ENCODE measurements at regions not wholly inside any gene's neighbourhood (a gene's known extent, or its start where the extent isn't known, plus 50 kb on each side); places are given as distances from the start of the nearest gene placed in this dataset.

- H2BK15ac ChIP-seq (ENCODE audit: low read depth, low read length), result no peak overlapping the region
- no peak overlapping the region for H2BK120ac ChIP-seq (ENCODE audit: low read depth, low read length)
- no peak overlapping the region for H2AFZ ChIP-seq (replicated peaks; ENCODE audit: low read length, poor library complexity)
- H3K23ac ChIP-seq (ENCODE audit: low read depth, low read length), result no peak overlapping the region
- no CpG with 5 or more reads among the region's 1 CpG for WGBS, 2 experiments (ENCODE audit: extremely low coverage in 2 of 2, insufficient read length in 1 of 2)
- dilution Hi-C loops (cut with HindIII; ENCODE audit: low sequenced_read_pairs, unreplicated experiment), result no loop called here
- H4K91ac ChIP-seq (ENCODE audit: insufficient read depth, low read depth, low read length), result no peak overlapping the region
- H3K14ac ChIP-seq (replicated peaks; ENCODE audit: low read depth, low read length), result no peak overlapping the region
- H3K4ac ChIP-seq (ENCODE audit: low read depth, low read length), result no peak overlapping the region
- no peaks in the 10 kb centered on the region for H3K79me1 ChIP-seq (ENCODE audit: low read depth in 1 of 2, low read length in 2 of 2)
- H3K9me1 ChIP-seq (ENCODE audit: insufficient read depth, low read length), result no peaks in the 10 kb centered on the region
- no peak overlapping the region for H3K4me3 ChIP-seq (ENCODE audit: insufficient read depth, low read depth, low read length)
- no peak overlapping the region for H4K8ac ChIP-seq (ENCODE audit: low read depth in 2 of 2, low read length in 2 of 2)
- no peaks in the 10 kb centered on the region for H3K27me3 ChIP-seq (ENCODE audit: control insufficient read depth, insufficient read depth, low read length)
- H4K5ac ChIP-seq (ENCODE audit: low read depth, low read length), result no peak overlapping the region
- no peak overlapping the region for H2BK20ac ChIP-seq (ENCODE audit: low read depth, low read length)
- POLR2A ChIA-PET (ENCODE audit: unreplicated experiment), result no interaction called here
- H3K9ac ChIP-seq (ENCODE audit: low read depth, low read length), result no peak overlapping the region
- H2BK5ac ChIP-seq (ENCODE audit: low read depth, low read length, poor library complexity, severe bottlenecking), result no peak overlapping the region
- no peak overlapping the region for H2AK9ac ChIP-seq (replicated peaks; ENCODE audit: low read depth, low read length, poor library complexity)
- H3K9me3 ChIP-seq (ENCODE audit: control insufficient read depth, insufficient read depth, low read length), result peaks cover 8% of the 10 kb centered on the region
- H3K18ac ChIP-seq (ENCODE audit: low read depth, low read length), result no peak overlapping the region
- ATAC-seq (ENCODE audit: low read depth) (no peak), DNase-seq (no peak)
- no peak overlapping the region for H2AK5ac ChIP-seq (ENCODE audit: low read depth, low read length)
- H3K56ac ChIP-seq (ENCODE audit: extremely low read depth, insufficient read depth, low read length), result no peak overlapping the region
- H3K4me2 ChIP-seq (ENCODE audit: low read depth, low read length), result no peak overlapping the region
- no TSS peak for BruUV-seq (replicated peaks)
- no peaks in the 10 kb centered on the region for H3K36me3 ChIP-seq (ENCODE audit: control insufficient read depth, insufficient read depth, low read length)
- H3K4me1 ChIP-seq (ENCODE audit: control insufficient read depth, insufficient read depth, low read length), result no peaks in the 10 kb centered on the region
- CTCF ChIA-PET, result no interaction called here
- H4K20me1 ChIP-seq (ENCODE audit: insufficient read depth, low read length), result no peaks in the 10 kb centered on the region
- intact Hi-C loops (cut with micrococcal nuclease), result no loop called here
- TF ChIP-seq ELK1 (IDR thresholded peaks at IDR 0.05; ENCODE audit: borderline replicate concordance, low read depth, low read length) (no peak), NFE2L2 (IDR thresholded peaks at IDR 0.05; ENCODE audit: low read depth, low read length) (no peak), RAD21 (IDR thresholded peaks at IDR 0.05; ENCODE audit: low read length) (no peak), CEBPB (IDR thresholded peaks at IDR 0.05; ENCODE audit: low read depth, low read length) (no peak)
- H3K27ac ChIP-seq (ENCODE audit: insufficient read depth, low read length), result no peak overlapping the region
- in situ Hi-C loops (cut with MboI; ENCODE audit: low sequenced_read_pairs), result no loop called here
Measured at GRCh38 chr18:53971331-53971730, 253.1 kb downstream of the MBD2 start.

All from IMR-90 (cell line).